Sigmoid colon (tissue), 4 donors: ENCODE measurements at regions not wholly inside any gene's neighbourhood (a gene's known extent, or its start where the extent isn't known, plus 50 kb on each side); places are given as distances from the start of the nearest gene placed in this dataset.

Source experiments
- CTCF ChIP-seq, 4 experiments: fragments of 450-650 bp in 3 of 4; fragments of 200-600 bp in 1 of 4; IDR thresholded peaks; one replicate each; pipeline ENCODE4 v1.5.1; 2016 to 2019; ENCODE audit warnings: antibody characterized with exemption in 4 of 4, mild to moderate bottlenecking in 3 of 4, moderate library complexity in 2 of 4
- EP300 ChIP-seq, 4 donors: sonication (generic); formaldehyde crosslinking; IDR thresholded peaks; one replicate each; pipeline ENCODE4 v1.6.1; 2017; ENCODE audit warnings: antibody characterized with exemption in 4 of 4
- POLR2A ChIP-seq, 2 donors: fragments of 450-650 bp; IDR thresholded peaks; one replicate each; pipeline ENCODE4 v1.6.1; 2016; ENCODE audit warnings: antibody characterized with exemption in 2 of 2, mild to moderate bottlenecking in 2 of 2, moderate library complexity in 2 of 2
- POLR2AphosphoS5 ChIP-seq, 4 donors: sonication (generic); formaldehyde crosslinking; IDR thresholded peaks; one replicate each; pipeline ENCODE4 v1.6.1; 2017; ENCODE audit warnings: antibody characterized with exemption in 4 of 4

- TF ChIP-seq CTCF (IDR thresholded peaks at IDR 0.05) (no peak), POLR2A (IDR thresholded peaks at IDR 0.05) (no peak), POLR2AphosphoS5 (IDR thresholded peaks at IDR 0.05) (no peak), EP300 (IDR thresholded peaks at IDR 0.05) (no peak)
These were observed 90.5 kb downstream of the UNC5CL start for GRCh38 chr6:40948570-40948969.
